Natural killer cell (primary cell): ENCODE measurements at regions not wholly inside any gene's neighbourhood (a gene's known extent, or its start where the extent isn't known, plus 50 kb on each side); places are given as distances from the start of the nearest gene placed in this dataset.

Experiments used
- ATAC-seq, 3 donors: fragments of 150-1000 bp in 2 of 3; fragments of 200-7000 bp in 1 of 3; cut with Tn5 transposase; 1 replicate in 1 of 3; 2 replicates in 2 of 3; pipeline ENCODE4 v1.10.0; 2021; ENCODE audit warnings: mild to moderate bottlenecking in 2 of 3, moderate library complexity in 2 of 3
- DNase-seq, 2 donors: peaks; one replicate each; pipeline versions ENCODE4 v3.0.0 to v3.0.0-alpha.2; 2013 to 2021; ENCODE audit warnings: mixed read lengths in 1 of 2
- H3K27ac ChIP-seq: one replicate; pipeline ENCODE4 v1.5.1; 2013; ENCODE audit warnings: mild to moderate bottlenecking, low read length
- H3K27me3 ChIP-seq: one replicate; pipeline ENCODE4 v1.6.1; 2013; ENCODE audit warnings: low read length; ENCODE audit not compliant: control insufficient read depth, insufficient read depth
- H3K36me3 ChIP-seq: one replicate; pipeline ENCODE4 v1.6.1; 2013; ENCODE audit warnings: low read length; ENCODE audit not compliant: control insufficient read depth, insufficient read depth
- H3K4me1 ChIP-seq: one replicate; pipeline ENCODE4 v1.6.1; 2013; ENCODE audit warnings: low read length; ENCODE audit not compliant: control insufficient read depth, insufficient read depth
- H3K4me3 ChIP-seq: one replicate; pipeline ENCODE4 v1.5.1; 2013; ENCODE audit warnings: low read length
- H3K9me3 ChIP-seq: one replicate; pipeline ENCODE4 v1.6.1; 2013; ENCODE audit warnings: low read length; ENCODE audit not compliant: control insufficient read depth, insufficient read depth
- H3K27ac Mint-ChIP-seq, 2 donors: one replicate each; pipeline ENCODE4 v1.8.0; 2022; ENCODE audit warnings: mild to moderate bottlenecking in 2 of 2, mixed read lengths in 2 of 2, moderate library complexity in 1 of 2
- H3K27me3 Mint-ChIP-seq, 2 donors: one replicate each; pipeline ENCODE4 v1.8.0; 2022; ENCODE audit warnings: low read depth in 2 of 2, mixed read lengths in 2 of 2
- H3K36me3 Mint-ChIP-seq: one replicate; pipeline ENCODE4 v1.8.0; 2022; ENCODE audit warnings: mixed read lengths
- H3K4me1 Mint-ChIP-seq, 2 donors: one replicate each; pipeline ENCODE4 v1.8.0; 2022; ENCODE audit warnings: mixed read lengths in 2 of 2
- H3K4me3 Mint-ChIP-seq: one replicate; pipeline ENCODE4 v1.8.0; 2022; ENCODE audit warnings: mild to moderate bottlenecking, moderate library complexity, mixed read lengths
- H3K9me3 Mint-ChIP-seq, 2 donors: one replicate each; pipeline ENCODE4 v1.8.0; 2022; ENCODE audit warnings: mixed read lengths in 2 of 2
- CTCF ChIP-seq: fragments of 200-600 bp; IDR thresholded peaks from one replicate; pipeline ENCODE4 v1.8.0; 2022; ENCODE audit warnings: antibody characterized with exemption
- WGBS: methylation state at CpG from one replicate; pipeline ENCODE4 v1.1.7; 2013; ENCODE audit warnings: missing lambda C conversion rate; ENCODE audit not compliant: insufficient coverage; 5-methylcytosine and 5-hydroxymethylcytosine counted together
- intact Hi-C: fragments of 100-400 bp; cut with micrococcal nuclease; formaldehyde crosslinking; loops from one replicate; pipeline ENCODE4 v1.14.2; 2022

GRCh38 chr20:51890003-51890402, 87.7 kb upstream of the SALL4 start:
- no peak overlapping the region for H3K27ac ChIP-seq
- no peak overlapping the region for H3K27ac Mint-ChIP-seq
- H3K9me3 Mint-ChIP-seq, result no peaks in the 10 kb centered on the region
- TF ChIP-seq CTCF, result no peak
- no peaks in the 10 kb centered on the region for H3K4me1 Mint-ChIP-seq
- DNase-seq (no peak), ATAC-seq (no peak)
- H3K27me3 Mint-ChIP-seq, result no peaks in the 10 kb centered on the region
- no peak overlapping the region for H3K4me3 ChIP-seq
- no peaks in the 10 kb centered on the region for H3K36me3 ChIP-seq
- no peaks in the 10 kb centered on the region for H3K36me3 Mint-ChIP-seq
- H3K9me3 ChIP-seq, result no peaks in the 10 kb centered on the region
- no peaks in the 10 kb centered on the region for H3K27me3 ChIP-seq
- WGBS, result 83% methylated on average over 9 of the region's 9 CpGs
- intact Hi-C loops, result no loop called here
- no peaks in the 10 kb centered on the region for H3K4me1 ChIP-seq
- H3K4me3 Mint-ChIP-seq, result no peak overlapping the region

GRCh38 chr20:51889466-51889865, 87.1 kb upstream of the SALL4 start:
- H3K4me3 Mint-ChIP-seq, result no peak overlapping the region
- H3K4me1 Mint-ChIP-seq, result no peaks in the 10 kb centered on the region
- Histone ChIP-seq H3K9me3 (no peaks in the 10 kb centered on the region), H3K36me3 (no peaks in the 10 kb centered on the region), H3K4me3 (no peak overlapping the region), H3K27me3 (no peaks in the 10 kb centered on the region), H3K27ac (no peak overlapping the region), H3K4me1 (no peaks in the 10 kb centered on the region)
- no peaks in the 10 kb centered on the region for H3K27me3 Mint-ChIP-seq
- no peak for ATAC-seq
- 70% methylated on average over 2 of the region's 4 CpGs for WGBS
- H3K9me3 Mint-ChIP-seq, result no peaks in the 10 kb centered on the region
- DNase-seq, result no peak
- H3K36me3 Mint-ChIP-seq, result no peaks in the 10 kb centered on the region
- H3K27ac Mint-ChIP-seq, result no peak overlapping the region
- no peak for TF ChIP-seq CTCF
- intact Hi-C loops, result no loop called here

GRCh38 chr20:51888291-51888690, 86.0 kb upstream of the SALL4 start:
- no peak for ATAC-seq
- Histone ChIP-seq H3K27me3 (no peaks in the 10 kb centered on the region), H3K4me3 (no peak overlapping the region), H3K36me3 (no peaks in the 10 kb centered on the region), H3K27ac (no peak overlapping the region), H3K9me3 (no peaks in the 10 kb centered on the region), H3K4me1 (no peaks in the 10 kb centered on the region)
- no peak overlapping the region for H3K4me3 Mint-ChIP-seq
- TF ChIP-seq CTCF, result no peak
- no peak for DNase-seq
- no peaks in the 10 kb centered on the region for H3K4me1 Mint-ChIP-seq
- WGBS, result 81% methylated on average over 10 of the region's 10 CpGs
- H3K36me3 Mint-ChIP-seq, result no peaks in the 10 kb centered on the region
- H3K9me3 Mint-ChIP-seq, result no peaks in the 10 kb centered on the region
- H3K27ac Mint-ChIP-seq, result no peak overlapping the region
- H3K27me3 Mint-ChIP-seq, result no peaks in the 10 kb centered on the region
- intact Hi-C loops, result no loop called here

- H3K36me3 Mint-ChIP-seq, result no peaks in the 10 kb centered on the region
- no peaks in the 10 kb centered on the region for H3K4me1 ChIP-seq
- no peaks in the 10 kb centered on the region for H3K4me1 Mint-ChIP-seq
- intact Hi-C loops, result no loop called here
- H3K36me3 ChIP-seq, result no peaks in the 10 kb centered on the region
- 88% methylated on average over 5 of the region's 5 CpGs for WGBS
- no peaks in the 10 kb centered on the region for H3K9me3 Mint-ChIP-seq
- no peak overlapping the region for H3K4me3 ChIP-seq
- no peak for TF ChIP-seq CTCF
- DNase-seq (no peak), ATAC-seq (peak in 1 of 3 donors; percentile 5)
- no peak overlapping the region for H3K27ac Mint-ChIP-seq
- no peaks in the 10 kb centered on the region for H3K27me3 Mint-ChIP-seq
- no peak overlapping the region for H3K27ac ChIP-seq
- no peaks in the 10 kb centered on the region for H3K27me3 ChIP-seq
- H3K4me3 Mint-ChIP-seq, result no peak overlapping the region
- H3K9me3 ChIP-seq, result no peaks in the 10 kb centered on the region
Measured at GRCh38 chr20:51886891-51887608, 84.7 kb upstream of the SALL4 start.
